ENCODE measurements at regions not wholly inside any gene's neighbourhood (a gene's known extent, or its start where the extent isn't known, plus 50 kb on each side); places are given as distances from the start of the nearest gene placed in this dataset.
A peak's percentile ranks its signal among the peaks of the same experiment; 100 is the strongest.

GRCh38 chr16:26762594-26762993 lies 304.1 kb upstream of the C16orf82 start:
- TF ChIP-seq CTCF (IDR thresholded peaks at IDR 0.05; ENCODE audit: low read depth, low read length) (no peak), POLR2A (IDR thresholded peaks at IDR 0.05; ENCODE audit: extremely low read depth, insufficient read length) (no peak), MAX (IDR thresholded peaks at IDR 0.05; ENCODE audit: low read depth, low read length) (no peak)
- DNase-seq (ENCODE audit: low read depth) = no peak

DNA sequence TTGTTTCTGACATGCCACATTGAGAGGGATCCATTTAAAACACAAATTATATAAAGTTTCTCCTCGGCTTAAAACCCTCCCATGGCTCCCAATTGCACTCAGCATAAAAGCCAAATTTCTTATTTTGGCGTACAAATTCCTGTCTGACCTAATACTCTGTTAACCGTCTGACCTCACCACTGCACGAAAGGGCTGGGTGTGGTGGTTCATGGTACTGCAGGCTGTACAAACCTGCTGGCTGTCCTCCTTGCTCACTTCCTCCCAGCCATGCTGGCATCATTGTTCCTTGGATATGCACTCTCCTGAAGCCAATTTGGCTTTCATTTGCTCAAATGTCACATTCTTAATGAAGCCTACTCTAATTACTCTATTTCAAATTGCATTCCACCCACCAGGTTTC lies 301.6 kb upstream of the C16orf82 start:
- H3K4me3 ChIP-seq (ENCODE audit: low read depth, low read length) = no peak overlapping the region
- peak; percentile 21 for TF ChIP-seq CTCF (IDR thresholded peaks at IDR 0.05; ENCODE audit: low read depth, low read length)
- no peak for TF ChIP-seq POLR2A (IDR thresholded peaks at IDR 0.05; ENCODE audit: extremely low read depth, insufficient read length)
- DNase-seq (ENCODE audit: low read depth) = peak; percentile 14

More at GRCh38 chr16:26762594-26762993, 304.1 kb upstream of the C16orf82 start:
- H3K4me3 ChIP-seq (ENCODE audit: low read depth, low read length) = no peak overlapping the region

DNA sequence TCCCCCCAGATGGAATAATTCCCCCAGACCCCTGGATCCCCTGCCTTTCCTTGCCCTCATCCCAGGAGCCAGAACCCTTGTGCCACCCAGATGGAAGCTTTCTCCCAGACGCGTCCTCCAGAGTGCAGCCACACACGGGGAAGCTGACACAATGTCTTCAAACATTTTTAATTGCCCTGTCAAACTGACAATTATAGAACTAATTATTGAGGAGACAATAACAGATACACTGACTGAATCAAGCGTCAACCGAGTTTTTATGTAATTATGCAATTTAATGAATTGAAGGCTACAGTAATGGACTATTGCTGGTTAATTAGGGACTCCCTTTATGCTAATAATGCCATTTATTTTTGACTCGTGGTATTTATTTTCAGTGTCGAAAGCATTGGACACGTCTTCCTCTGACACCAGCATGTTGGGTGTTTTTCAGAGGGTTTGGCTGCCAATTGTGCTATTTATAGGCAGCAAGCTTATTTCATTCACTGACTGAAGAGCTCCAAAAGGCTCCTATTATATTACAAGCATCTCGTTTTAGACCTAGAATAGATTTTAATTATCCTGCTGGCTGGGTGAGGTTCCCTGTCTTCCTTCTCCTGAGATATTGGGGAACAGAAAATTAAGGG lies 298.2 kb upstream of the C16orf82 start:
- no peak for TF ChIP-seq MYC (IDR thresholded peaks at IDR 0.05; ENCODE audit: low read depth, low read length)
- no peak for TF ChIP-seq CTCF (IDR thresholded peaks at IDR 0.05; ENCODE audit: low read depth, low read length)
- TF ChIP-seq POLR2A (IDR thresholded peaks at IDR 0.05; ENCODE audit: extremely low read depth, insufficient read length) = no peak
- no peak for TF ChIP-seq MAX (IDR thresholded peaks at IDR 0.05; ENCODE audit: low read depth, low read length)

GRCh38 chr16:26770547-26770946 lies 296.2 kb upstream of the C16orf82 start:
- TF ChIP-seq POLR2A (IDR thresholded peaks at IDR 0.05; ENCODE audit: extremely low read depth, insufficient read length) (no peak), CTCF (IDR thresholded peaks at IDR 0.05; ENCODE audit: low read depth, low read length) (no peak), MYC (IDR thresholded peaks at IDR 0.05; ENCODE audit: low read depth, low read length) (no peak), MAX (IDR thresholded peaks at IDR 0.05; ENCODE audit: low read depth, low read length) (no peak)
- DNase-seq (ENCODE audit: low read depth) = no peak
- no peak overlapping the region for H3K4me3 ChIP-seq (ENCODE audit: low read depth, low read length)

More for the DNA sequence above, 298.2 kb upstream of the C16orf82 start:
- no peak overlapping the region for H3K4me3 ChIP-seq (ENCODE audit: low read depth, low read length)
- no peak for DNase-seq (ENCODE audit: low read depth)

DNA sequence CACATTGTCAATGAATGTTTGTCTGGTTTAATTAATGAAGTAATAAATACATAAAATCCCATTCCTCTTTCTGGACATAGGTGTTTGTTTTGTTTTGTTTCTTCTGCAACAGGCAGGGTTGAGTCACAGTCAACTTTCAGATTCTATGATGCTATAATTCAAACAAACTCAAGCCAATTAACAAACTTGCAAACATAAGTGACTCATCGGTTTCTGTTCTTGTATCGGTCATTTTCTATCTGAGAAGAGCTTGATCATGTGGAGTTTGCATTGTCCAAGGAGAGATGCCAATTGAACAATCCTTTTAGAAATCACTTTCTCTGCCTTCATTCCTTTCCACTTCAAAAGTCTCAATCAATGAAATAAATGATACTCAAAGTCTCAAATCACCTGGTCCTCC lies 294.2 kb upstream of the C16orf82 start:
- TF ChIP-seq CTCF (IDR thresholded peaks at IDR 0.05; ENCODE audit: low read depth, low read length) (no peak), MYC (IDR thresholded peaks at IDR 0.05; ENCODE audit: low read depth, low read length) (no peak), MAX (IDR thresholded peaks at IDR 0.05; ENCODE audit: low read depth, low read length) (no peak), POLR2A (IDR thresholded peaks at IDR 0.05; ENCODE audit: extremely low read depth, insufficient read length) (no peak)
- no peak overlapping the region for H3K4me3 ChIP-seq (ENCODE audit: low read depth, low read length)
- DNase-seq (ENCODE audit: low read depth) = no peak

- TF ChIP-seq MYC (IDR thresholded peaks at IDR 0.05; ENCODE audit: low read depth, low read length) (no peak), CTCF (IDR thresholded peaks at IDR 0.05; ENCODE audit: low read depth, low read length) (no peak), MAX (IDR thresholded peaks at IDR 0.05; ENCODE audit: low read depth, low read length) (no peak), POLR2A (IDR thresholded peaks at IDR 0.05; ENCODE audit: extremely low read depth, insufficient read length) (no peak)
- no peak for DNase-seq (ENCODE audit: low read depth)
- no peak overlapping the region for H3K4me3 ChIP-seq (ENCODE audit: low read depth, low read length)
These were observed 288.9 kb upstream of the C16orf82 start for GRCh38 chr16:26777821-26778220.
